ENCODE measurements at regions not wholly inside any gene's neighbourhood (a gene's known extent, or its start where the extent isn't known, plus 50 kb on each side); places are given as distances from the start of the nearest gene placed in this dataset.

DNA sequence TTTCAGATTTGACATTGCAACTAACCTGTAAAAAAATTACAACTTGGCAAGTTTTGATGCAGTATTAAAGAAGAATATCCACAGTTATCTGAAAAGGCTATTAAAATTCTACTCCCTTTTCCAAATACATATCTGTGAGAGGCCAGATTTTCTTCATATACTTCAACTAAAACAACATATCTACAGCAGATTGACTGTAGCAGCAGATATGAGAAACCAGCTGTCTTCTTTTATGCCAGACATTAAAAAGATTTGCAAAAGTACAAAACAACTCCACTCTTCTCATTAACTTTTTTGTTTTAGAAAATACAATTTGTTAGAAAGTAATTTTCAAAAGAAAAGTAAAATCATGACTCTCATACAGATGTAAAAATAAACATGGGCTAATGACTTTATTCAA lies 281.1 kb upstream of the PCSK5 start:
- H3K4me3 ChIP-seq, result no peak overlapping the region
- H3K9ac ChIP-seq (ENCODE audit: insufficient read length), result no peak overlapping the region
- no peak for TF ChIP-seq POLR2AphosphoS5 (IDR thresholded peaks at IDR 0.05; ENCODE audit: borderline replicate concordance, low read depth, low read length)
- TF ChIP-seq EZH2 (IDR thresholded peaks at IDR 0.05), result no peak
- TF ChIP-seq FOXP2 (optimal IDR thresholded peaks at IDR 0.05; ENCODE audit: control extremely low read depth, extremely low read length, insufficient read depth), result no peak
- no peaks in the 10 kb centered on the region for H3K9me3 ChIP-seq (ENCODE audit: low read depth, low read length)
- no peak overlapping the region for H3K27ac ChIP-seq
- DNase-seq (ENCODE audit: low read depth, low spot score), result no peak
- H3K36me3 ChIP-seq (ENCODE audit: insufficient read depth, low read length), result no peaks in the 10 kb centered on the region

DNA sequence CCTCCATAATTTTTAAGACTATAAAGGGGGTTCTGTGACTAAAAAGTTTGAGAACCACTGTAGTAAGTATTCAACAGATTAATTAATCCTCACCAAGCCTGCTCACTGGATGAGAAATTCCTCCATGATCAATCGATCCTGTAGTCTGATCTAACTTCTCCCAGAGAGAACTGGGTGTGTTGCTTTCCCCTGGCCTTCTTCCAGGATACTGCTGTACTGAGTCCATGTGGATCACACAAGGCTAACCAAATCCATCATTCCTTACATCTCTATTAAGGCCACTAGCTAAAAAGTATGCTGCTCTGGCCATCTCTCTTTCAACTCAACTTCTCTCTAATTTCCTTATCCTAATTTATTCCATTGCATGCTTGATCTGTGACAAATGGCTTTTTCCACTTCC lies 280.2 kb upstream of the PCSK5 start:
- Histone ChIP-seq H3K9me3 (ENCODE audit: low read depth, low read length) (no peaks in the 10 kb centered on the region), H3K4me3 (no peak overlapping the region), H3K27ac (no peak overlapping the region), H3K36me3 (ENCODE audit: insufficient read depth, low read length) (no peaks in the 10 kb centered on the region), H3K9ac (ENCODE audit: insufficient read length) (no peak overlapping the region)
- DNase-seq (ENCODE audit: low read depth, low spot score), result no peak
- TF ChIP-seq FOXP2 (optimal IDR thresholded peaks at IDR 0.05; ENCODE audit: control extremely low read depth, extremely low read length, insufficient read depth) (no peak), POLR2AphosphoS5 (IDR thresholded peaks at IDR 0.05; ENCODE audit: borderline replicate concordance, low read depth, low read length) (no peak), EZH2 (IDR thresholded peaks at IDR 0.05) (no peak)

DNA sequence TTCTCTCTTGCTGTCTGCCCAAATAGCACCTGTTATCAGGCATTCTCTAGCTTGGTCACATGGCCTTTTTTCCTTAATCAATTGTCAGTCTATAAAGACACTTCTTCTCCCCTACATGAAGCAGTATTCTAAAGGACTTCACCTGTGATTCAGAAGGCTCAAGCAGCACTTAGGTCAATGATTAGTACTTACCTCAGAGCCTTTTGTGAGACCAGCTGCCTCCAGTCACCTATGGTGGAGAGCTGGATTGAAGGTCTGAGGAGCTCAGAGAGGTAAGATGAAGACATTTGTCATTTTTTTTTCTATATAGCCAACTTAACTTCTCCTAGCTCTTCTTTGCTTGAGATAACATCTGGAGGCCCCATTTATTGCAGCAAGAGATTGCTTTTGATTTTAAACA lies 278.3 kb upstream of the PCSK5 start:
- H3K36me3 ChIP-seq (ENCODE audit: insufficient read depth, low read length), result no peaks in the 10 kb centered on the region
- TF ChIP-seq EZH2 (IDR thresholded peaks at IDR 0.05), result no peak
- no peak for TF ChIP-seq POLR2AphosphoS5 (IDR thresholded peaks at IDR 0.05; ENCODE audit: borderline replicate concordance, low read depth, low read length)
- no peak for TF ChIP-seq FOXP2 (optimal IDR thresholded peaks at IDR 0.05; ENCODE audit: control extremely low read depth, extremely low read length, insufficient read depth)
- no peak overlapping the region for H3K9ac ChIP-seq (ENCODE audit: insufficient read length)
- no peaks in the 10 kb centered on the region for H3K9me3 ChIP-seq (ENCODE audit: low read depth, low read length)
- no peak for DNase-seq (ENCODE audit: low read depth, low spot score)
- no peak overlapping the region for H3K4me3 ChIP-seq
- H3K27ac ChIP-seq, result no peak overlapping the region

GRCh38 chr9:75612754-75613153 lies 277.7 kb upstream of the PCSK5 start:
- Histone ChIP-seq H3K9ac (ENCODE audit: insufficient read length) (no peak overlapping the region), H3K36me3 (ENCODE audit: insufficient read depth, low read length) (no peaks in the 10 kb centered on the region), H3K4me3 (no peak overlapping the region), H3K9me3 (ENCODE audit: low read depth, low read length) (no peaks in the 10 kb centered on the region), H3K27ac (no peak overlapping the region)
- DNase-seq (ENCODE audit: low read depth, low spot score), result no peak
- TF ChIP-seq EZH2 (IDR thresholded peaks at IDR 0.05) (no peak), FOXP2 (optimal IDR thresholded peaks at IDR 0.05; ENCODE audit: control extremely low read depth, extremely low read length, insufficient read depth) (no peak), POLR2AphosphoS5 (IDR thresholded peaks at IDR 0.05; ENCODE audit: borderline replicate concordance, low read depth, low read length) (no peak)

GRCh38 chr9:75615284-75615683 lies 275.2 kb upstream of the PCSK5 start:
- DNase-seq (ENCODE audit: low read depth, low spot score), result no peak
- no peak overlapping the region for H3K4me3 ChIP-seq
- H3K27ac ChIP-seq, result no peak overlapping the region
- no peaks in the 10 kb centered on the region for H3K36me3 ChIP-seq (ENCODE audit: insufficient read depth, low read length)
- H3K9ac ChIP-seq (ENCODE audit: insufficient read length), result no peak overlapping the region
- no peak for TF ChIP-seq FOXP2 (optimal IDR thresholded peaks at IDR 0.05; ENCODE audit: control extremely low read depth, extremely low read length, insufficient read depth)
- TF ChIP-seq EZH2 (IDR thresholded peaks at IDR 0.05), result no peak
- TF ChIP-seq POLR2AphosphoS5 (IDR thresholded peaks at IDR 0.05; ENCODE audit: borderline replicate concordance, low read depth, low read length), result no peak
- H3K9me3 ChIP-seq (ENCODE audit: low read depth, low read length), result no peaks in the 10 kb centered on the region

DNA sequence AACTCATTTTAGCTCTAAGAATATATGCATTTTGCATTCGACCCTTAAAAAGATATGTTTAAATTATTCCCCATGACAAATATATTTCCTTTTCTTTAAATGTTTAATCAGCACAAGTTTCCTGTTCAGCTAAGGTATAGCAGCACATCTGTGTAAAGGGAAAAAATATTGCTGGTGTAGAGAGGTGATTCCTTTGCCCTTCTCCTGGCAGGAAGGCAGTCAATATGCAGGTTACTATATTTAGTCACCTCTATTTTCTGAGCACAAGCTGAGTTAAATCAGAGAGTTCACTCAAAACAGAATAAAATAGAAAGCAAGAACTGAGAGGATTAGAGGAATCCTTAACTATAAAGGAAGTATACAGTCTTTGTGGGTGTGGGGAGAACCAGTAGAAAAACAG lies 274.4 kb upstream of the PCSK5 start:
- H3K9ac ChIP-seq (ENCODE audit: insufficient read length), result no peak overlapping the region
- no peaks in the 10 kb centered on the region for H3K9me3 ChIP-seq (ENCODE audit: low read depth, low read length)
- no peak overlapping the region for H3K27ac ChIP-seq
- TF ChIP-seq POLR2AphosphoS5 (IDR thresholded peaks at IDR 0.05; ENCODE audit: borderline replicate concordance, low read depth, low read length), result no peak
- TF ChIP-seq FOXP2 (optimal IDR thresholded peaks at IDR 0.05; ENCODE audit: control extremely low read depth, extremely low read length, insufficient read depth), result no peak
- TF ChIP-seq EZH2 (IDR thresholded peaks at IDR 0.05), result no peak
- H3K4me3 ChIP-seq, result no peak overlapping the region
- no peak for DNase-seq (ENCODE audit: low read depth, low spot score)
- H3K36me3 ChIP-seq (ENCODE audit: insufficient read depth, low read length), result no peaks in the 10 kb centered on the region

DNA sequence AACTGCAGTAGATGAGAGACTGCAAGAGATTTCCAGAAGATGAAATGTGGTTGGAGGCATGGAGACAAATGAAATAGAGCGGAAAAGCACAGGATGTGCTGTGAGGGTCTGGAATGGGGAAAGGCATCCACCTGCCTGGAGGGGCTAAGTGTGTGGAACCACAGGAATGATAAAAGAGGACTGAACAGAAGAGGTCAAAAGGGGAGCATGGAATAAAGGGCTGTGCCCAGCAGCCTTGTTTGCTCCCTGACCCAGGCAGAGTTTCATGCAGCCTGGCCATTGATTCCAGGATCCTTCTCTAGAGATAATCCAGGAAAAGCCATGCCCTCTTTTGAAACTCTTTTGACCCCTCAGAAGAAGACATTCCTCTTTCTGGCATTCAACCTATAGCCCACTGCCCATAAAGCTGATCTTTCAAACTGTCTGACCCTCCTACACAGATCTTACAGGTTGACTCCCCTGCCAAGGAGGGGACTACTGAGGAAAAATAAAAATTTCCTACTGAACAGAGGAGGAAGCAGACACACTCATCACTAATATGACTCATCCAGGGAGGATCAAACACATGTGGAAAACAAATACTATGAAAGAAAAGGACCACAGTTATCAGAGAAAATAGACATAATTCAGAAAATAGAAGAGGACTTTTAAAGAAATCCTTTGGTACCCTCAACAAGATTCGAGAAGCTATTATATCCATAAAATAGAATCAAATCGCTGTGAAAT lies 273.5 kb upstream of the PCSK5 start:
- H3K27ac ChIP-seq, result no peak overlapping the region
- no peaks in the 10 kb centered on the region for H3K9me3 ChIP-seq (ENCODE audit: low read depth, low read length)
- DNase-seq (ENCODE audit: low read depth, low spot score), result no peak
- H3K36me3 ChIP-seq (ENCODE audit: insufficient read depth, low read length), result no peaks in the 10 kb centered on the region
- no peak overlapping the region for H3K9ac ChIP-seq (ENCODE audit: insufficient read length)
- TF ChIP-seq EZH2 (IDR thresholded peaks at IDR 0.05) (no peak), FOXP2 (optimal IDR thresholded peaks at IDR 0.05; ENCODE audit: control extremely low read depth, extremely low read length, insufficient read depth) (no peak), POLR2AphosphoS5 (IDR thresholded peaks at IDR 0.05; ENCODE audit: borderline replicate concordance, low read depth, low read length) (no peak)
- no peak overlapping the region for H3K4me3 ChIP-seq

GRCh38 chr9:75623462-75623861 lies 267.0 kb upstream of the PCSK5 start:
- H3K9me3 ChIP-seq (ENCODE audit: low read depth, low read length), result no peaks in the 10 kb centered on the region
- no peak overlapping the region for H3K4me3 ChIP-seq
- TF ChIP-seq FOXP2 (optimal IDR thresholded peaks at IDR 0.05; ENCODE audit: control extremely low read depth, extremely low read length, insufficient read depth) (no peak), POLR2AphosphoS5 (IDR thresholded peaks at IDR 0.05; ENCODE audit: borderline replicate concordance, low read depth, low read length) (no peak), EZH2 (IDR thresholded peaks at IDR 0.05) (no peak)
- no peaks in the 10 kb centered on the region for H3K36me3 ChIP-seq (ENCODE audit: insufficient read depth, low read length)
- no peak overlapping the region for H3K27ac ChIP-seq
- no peak overlapping the region for H3K9ac ChIP-seq (ENCODE audit: insufficient read length)
- no peak for DNase-seq (ENCODE audit: low read depth, low spot score)

DNA sequence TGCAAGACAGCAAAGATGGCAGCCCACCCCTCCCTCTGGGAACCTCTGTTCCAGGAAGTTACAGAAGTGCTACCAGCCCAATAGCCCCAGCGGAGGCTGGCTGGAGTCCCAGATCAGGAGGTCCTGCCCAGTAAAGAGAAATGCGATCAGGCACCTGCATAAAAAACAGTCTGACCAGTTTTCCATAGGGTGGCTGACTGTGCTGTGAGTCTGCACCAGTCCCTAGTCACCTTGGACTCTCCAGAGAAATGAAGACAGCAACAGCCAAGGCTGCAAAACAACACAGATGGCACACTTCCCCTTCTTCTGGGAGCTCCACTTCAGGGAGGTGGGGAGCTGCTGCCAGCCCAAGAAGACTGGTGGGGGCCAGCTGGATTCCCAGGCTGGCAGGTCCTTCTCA lies 265.5 kb upstream of the PCSK5 start:
- no peak for TF ChIP-seq FOXP2 (optimal IDR thresholded peaks at IDR 0.05; ENCODE audit: control extremely low read depth, extremely low read length, insufficient read depth)
- no peak for TF ChIP-seq POLR2AphosphoS5 (IDR thresholded peaks at IDR 0.05; ENCODE audit: borderline replicate concordance, low read depth, low read length)
- TF ChIP-seq EZH2 (IDR thresholded peaks at IDR 0.05), result no peak
- Histone ChIP-seq H3K9ac (ENCODE audit: insufficient read length) (no peak overlapping the region), H3K4me3 (no peak overlapping the region), H3K36me3 (ENCODE audit: insufficient read depth, low read length) (no peaks in the 10 kb centered on the region), H3K27ac (no peak overlapping the region), H3K9me3 (ENCODE audit: low read depth, low read length) (no peaks in the 10 kb centered on the region)
- DNase-seq (ENCODE audit: low read depth, low spot score), result no peak
